H1 (cell line): ENCODE measurements at regions not wholly inside any gene's neighbourhood (a gene's known extent, or its start where the extent isn't known, plus 50 kb on each side); places are given as distances from the start of the nearest gene placed in this dataset.

Source experiments
- BCL11A ChIP-seq, 2 experiments: IDR thresholded peaks; one replicate each; pipeline ENCODE4 v1.6.1; 2011; ENCODE audit warnings: low read depth in 2 of 2, low read length in 2 of 2, mild to moderate bottlenecking in 2 of 2
- CHD2 ChIP-seq: IDR thresholded peaks from 2 replicates; pipeline ENCODE4 v1.6.1; 2012; ENCODE audit warnings: low read length, improper control_type of control experiment
- CREB1 ChIP-seq: IDR thresholded peaks from 2 replicates; pipeline ENCODE4 v1.6.1; 2012; ENCODE audit warnings: inconsistent platforms
- EGR1 ChIP-seq: IDR thresholded peaks from 2 replicates; pipeline ENCODE4 v1.6.1; 2011; ENCODE audit warnings: low read depth, low read length, borderline replicate concordance
- EZH2 ChIP-seq: fragments of 200-600 bp; sonication (generic); IDR thresholded peaks from 2 replicates; pipeline ENCODE4 v1.7.1; 2012; ENCODE audit warnings: low read depth, mild to moderate bottlenecking, moderate library complexity, low read length, inconsistent platforms; ENCODE audit not compliant: severe bottlenecking
- POLR2A ChIP-seq, 2 experiments: IDR thresholded peaks; 1 replicate in 1 of 2; 2 replicates in 1 of 2; pipeline ENCODE4 v1.6.1; 2011; ENCODE audit warnings: low read depth in 2 of 2, low read length in 2 of 2, mild to moderate bottlenecking in 2 of 2; ENCODE audit errors: control extremely low read depth in 1 of 2
- RNF2 ChIP-seq: fragments of 200-900, 300-1000 bp; sonication (generic); IDR thresholded peaks from 2 replicates; pipeline ENCODE4 v1.7.1; 2016; ENCODE audit warnings: borderline replicate concordance, low read depth, mild to moderate bottlenecking, antibody characterized with exemption, low read length; ENCODE audit not compliant: poor library complexity, severe bottlenecking; ENCODE audit errors: missing control alignments
- YY1 ChIP-seq: IDR thresholded peaks from 2 replicates; pipeline ENCODE4 v1.6.1; 2011; ENCODE audit warnings: low read depth, mild to moderate bottlenecking, low read length

GRCh38 chr6:48486373-48486772 is 375.4 kb upstream of the PTCHD4 start:
- TF ChIP-seq BCL11A (IDR thresholded peaks at IDR 0.05; ENCODE audit: low read depth in 2 of 2, low read length in 2 of 2), result no peak
- no peak for TF ChIP-seq POLR2A (IDR thresholded peaks at IDR 0.05; ENCODE audit: control extremely low read depth in 1 of 2, low read depth in 2 of 2, low read length in 2 of 2)
- TF ChIP-seq EZH2, result no peak
- no peak for TF ChIP-seq YY1
- no peak for TF ChIP-seq CHD2
- no peak for TF ChIP-seq RNF2
- no peak for TF ChIP-seq CREB1
- TF ChIP-seq EGR1, result no peak
